WERI-Rb-1 (cell line): ENCODE measurements at regions not wholly inside any gene's neighbourhood (a gene's known extent, or its start where the extent isn't known, plus 50 kb on each side); places are given as distances from the start of the nearest gene placed in this dataset.

Experiments
- DNase-seq: peaks from one replicate; pipeline ENCODE4 v3.0.0-alpha.2; 2020
- H3K27ac ChIP-seq: fragments of 250-450 bp; sonication (Bioruptor Pico); 2 replicates; pipeline ENCODE4 v1.5.1; 2020; ENCODE audit warnings: mild to moderate bottlenecking, moderate library complexity
- H3K27me3 ChIP-seq: fragments of 250-450 bp; sonication (Bioruptor Pico); 2 replicates; pipeline ENCODE4 v1.5.1; 2021; ENCODE audit warnings: mild to moderate bottlenecking, low read depth, moderate library complexity; ENCODE audit not compliant: insufficient read depth, severe bottlenecking
- H3K36me3 ChIP-seq: fragments of 250-450 bp; sonication (Bioruptor Pico); 2 replicates; pipeline ENCODE4 v1.5.1; 2020; ENCODE audit warnings: mild to moderate bottlenecking, moderate library complexity
- H3K4me3 ChIP-seq: 2 replicates; pipeline ENCODE4 v1.5.1; 2011; ENCODE audit warnings: low read depth, mild to moderate bottlenecking, control low read depth, low read length
- H3K9me3 ChIP-seq: fragments of 250-450 bp; sonication (Bioruptor Pico); 2 replicates; pipeline ENCODE4 v1.5.1; 2021; ENCODE audit warnings: mild to moderate bottlenecking, moderate library complexity; ENCODE audit not compliant: severe bottlenecking
- TF ChIP-seq, protein P1 (sequence below): IDR thresholded peaks from 2 replicates; pipeline ENCODE4 v1.5.1; 2011; ENCODE audit warnings: low read depth, mild to moderate bottlenecking, control low read depth, inconsistent platforms, low read length

DNA sequence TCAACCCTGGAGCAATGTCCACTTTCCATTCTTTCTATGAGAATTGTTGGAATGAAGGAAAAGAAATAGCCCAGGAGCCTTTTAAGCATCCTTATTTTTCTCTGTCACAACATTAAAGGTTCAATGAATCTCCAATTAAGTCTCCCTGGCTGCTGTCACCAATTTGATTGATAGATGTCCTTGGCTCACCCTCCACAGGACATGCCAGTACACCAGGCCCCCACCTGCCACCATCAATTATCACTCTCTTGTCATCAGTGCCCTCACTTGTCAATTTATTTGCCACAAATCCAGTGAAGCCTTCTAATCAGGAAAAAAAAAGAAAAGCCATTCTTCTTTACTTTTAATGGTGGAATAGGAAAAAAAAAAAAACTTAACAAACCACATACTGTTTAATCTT, 453.6 kb downstream of the CENPC start:
- H3K27me3 ChIP-seq, result no peaks in the 10 kb centered on the region
- no peak overlapping the region for H3K27ac ChIP-seq
- TF ChIP-seq, protein P1, sequence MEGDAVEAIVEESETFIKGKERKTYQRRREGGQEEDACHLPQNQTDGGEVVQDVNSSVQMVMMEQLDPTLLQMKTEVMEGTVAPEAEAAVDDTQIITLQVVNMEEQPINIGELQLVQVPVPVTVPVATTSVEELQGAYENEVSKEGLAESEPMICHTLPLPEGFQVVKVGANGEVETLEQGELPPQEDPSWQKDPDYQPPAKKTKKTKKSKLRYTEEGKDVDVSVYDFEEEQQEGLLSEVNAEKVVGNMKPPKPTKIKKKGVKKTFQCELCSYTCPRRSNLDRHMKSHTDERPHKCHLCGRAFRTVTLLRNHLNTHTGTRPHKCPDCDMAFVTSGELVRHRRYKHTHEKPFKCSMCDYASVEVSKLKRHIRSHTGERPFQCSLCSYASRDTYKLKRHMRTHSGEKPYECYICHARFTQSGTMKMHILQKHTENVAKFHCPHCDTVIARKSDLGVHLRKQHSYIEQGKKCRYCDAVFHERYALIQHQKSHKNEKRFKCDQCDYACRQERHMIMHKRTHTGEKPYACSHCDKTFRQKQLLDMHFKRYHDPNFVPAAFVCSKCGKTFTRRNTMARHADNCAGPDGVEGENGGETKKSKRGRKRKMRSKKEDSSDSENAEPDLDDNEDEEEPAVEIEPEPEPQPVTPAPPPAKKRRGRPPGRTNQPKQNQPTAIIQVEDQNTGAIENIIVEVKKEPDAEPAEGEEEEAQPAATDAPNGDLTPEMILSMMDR, result no peak
- H3K4me3 ChIP-seq, result no peak overlapping the region
- peak; percentile 12 for DNase-seq
- H3K36me3 ChIP-seq, result no peaks in the 10 kb centered on the region
- no peaks in the 10 kb centered on the region for H3K9me3 ChIP-seq

DNA sequence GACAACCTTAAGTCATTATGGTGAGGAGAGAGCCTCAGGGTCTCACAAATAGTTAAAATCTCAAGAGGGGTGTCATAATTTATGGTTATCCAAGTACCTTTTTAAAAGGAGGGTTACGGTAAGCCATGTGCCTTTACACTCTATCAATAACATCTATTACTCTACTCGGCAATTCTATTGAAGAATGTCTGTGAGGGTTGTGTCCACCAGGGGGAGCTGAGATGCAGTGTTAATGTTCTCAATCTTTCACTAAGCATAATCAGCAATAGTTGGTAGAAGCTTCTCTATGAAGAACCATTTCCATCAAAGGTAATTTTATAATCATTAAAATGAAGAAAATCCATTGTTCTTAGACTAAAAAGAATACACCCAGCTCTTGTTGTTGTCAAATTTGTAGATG, 457.4 kb downstream of the CENPC start:
- Histone ChIP-seq H3K27me3 (no peaks in the 10 kb centered on the region), H3K36me3 (no peaks in the 10 kb centered on the region), H3K4me3 (no peak overlapping the region), H3K9me3 (no peaks in the 10 kb centered on the region), H3K27ac (no peak overlapping the region)
- TF ChIP-seq, protein P1, result peak; percentile 55
- DNase-seq, result peak; percentile 69

DNA sequence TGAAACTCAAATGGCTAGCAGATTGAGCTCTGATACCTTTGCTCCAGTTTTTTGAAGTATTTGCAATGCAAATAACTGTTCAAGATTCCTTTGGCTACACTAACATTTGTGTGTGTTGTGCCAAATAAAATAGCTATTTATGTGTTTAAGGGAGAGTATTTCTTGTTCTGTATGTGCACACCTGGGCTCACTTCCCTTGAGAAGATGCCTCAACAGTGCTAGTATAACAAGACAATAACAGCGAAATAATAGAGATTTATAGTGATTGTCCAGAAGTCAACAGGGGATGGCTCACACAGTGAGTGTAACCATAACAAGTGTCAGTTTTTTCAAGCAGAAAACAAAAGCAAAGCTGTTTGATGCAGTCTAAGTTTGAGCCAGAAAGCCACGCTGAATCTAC, 460.5 kb downstream of the CENPC start:
- no peaks in the 10 kb centered on the region for H3K36me3 ChIP-seq
- H3K4me3 ChIP-seq, result no peak overlapping the region
- TF ChIP-seq, protein P1, result no peak
- H3K27me3 ChIP-seq, result no peaks in the 10 kb centered on the region
- DNase-seq, result no peak
- no peaks in the 10 kb centered on the region for H3K9me3 ChIP-seq
- H3K27ac ChIP-seq, result no peak overlapping the region

DNA sequence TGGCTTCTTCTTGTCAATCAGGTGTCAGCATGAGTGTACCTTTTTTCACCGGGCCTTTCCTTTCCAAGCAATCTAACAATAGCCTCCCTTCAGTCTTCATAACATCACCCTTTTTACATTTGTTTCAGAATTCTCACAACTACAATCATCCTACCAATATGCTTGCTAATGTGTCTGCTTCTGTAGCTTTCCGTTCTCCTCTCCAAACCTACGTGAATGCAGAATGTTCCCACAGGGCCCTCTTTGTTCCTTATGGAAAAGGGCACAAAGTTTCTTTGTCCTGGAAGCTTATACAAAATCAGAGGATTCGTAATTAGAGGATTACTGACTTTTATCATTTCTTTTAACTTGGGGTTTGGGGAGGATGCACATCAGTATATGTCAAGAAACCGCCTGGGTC, 461.8 kb downstream of the CENPC start:
- Histone ChIP-seq H3K27me3 (no peaks in the 10 kb centered on the region), H3K9me3 (no peaks in the 10 kb centered on the region), H3K27ac (no peak overlapping the region), H3K36me3 (no peaks in the 10 kb centered on the region), H3K4me3 (no peak overlapping the region)
- TF ChIP-seq, protein P1, result no peak
- no peak for DNase-seq

DNA sequence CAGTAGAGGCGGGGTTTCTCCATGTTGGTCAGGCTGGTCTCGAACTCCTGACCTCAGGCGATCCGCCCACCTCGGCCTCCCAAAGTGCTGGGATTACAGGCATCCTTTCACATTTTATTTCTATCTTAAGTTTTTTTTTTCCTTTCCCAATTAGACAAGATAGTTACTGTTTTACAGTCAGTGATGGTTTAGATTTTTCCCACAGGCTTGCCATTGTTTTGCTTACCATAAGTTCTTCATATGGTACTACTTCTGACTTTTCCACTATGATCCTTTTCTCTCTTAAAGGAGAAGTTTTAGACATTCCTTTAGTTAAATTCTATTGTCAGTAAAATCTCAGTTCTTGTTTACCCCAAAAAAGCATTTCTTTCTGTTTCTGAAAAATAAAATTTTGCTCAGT, 462.6 kb downstream of the CENPC start:
- Histone ChIP-seq H3K4me3 (no peak overlapping the region), H3K27me3 (no peaks in the 10 kb centered on the region), H3K27ac (no peak overlapping the region), H3K36me3 (no peaks in the 10 kb centered on the region), H3K9me3 (no peaks in the 10 kb centered on the region)
- TF ChIP-seq, protein P1, result no peak
- no peak for DNase-seq

DNA sequence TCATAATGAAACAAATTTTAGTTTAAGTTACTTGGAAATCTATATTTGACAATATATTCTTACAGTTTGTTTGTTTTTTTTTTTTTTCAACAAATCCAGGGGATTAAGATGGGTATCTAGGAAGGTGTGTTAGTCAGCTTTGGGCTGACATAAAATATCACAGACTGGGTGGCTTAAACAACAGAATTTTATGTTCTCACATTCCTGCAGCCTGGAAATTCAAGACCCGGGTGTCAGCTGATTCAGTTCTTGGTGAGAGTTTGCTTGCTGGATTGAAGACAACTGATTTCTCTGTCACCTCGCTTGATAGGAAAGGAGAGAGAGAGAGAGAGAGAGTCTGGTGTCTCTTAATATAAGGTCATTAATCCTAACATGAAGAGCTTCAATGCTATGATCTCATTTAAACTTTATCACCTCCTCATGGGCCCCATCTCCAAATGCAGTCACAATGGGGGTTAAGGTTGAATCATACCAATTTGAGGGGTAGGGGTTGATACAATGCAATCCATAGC, 465.2 kb downstream of the CENPC start:
- Histone ChIP-seq H3K9me3 (no peaks in the 10 kb centered on the region), H3K27me3 (no peaks in the 10 kb centered on the region), H3K36me3 (no peaks in the 10 kb centered on the region), H3K27ac (no peak overlapping the region), H3K4me3 (no peak overlapping the region)
- DNase-seq, result no peak
- TF ChIP-seq, protein P1, result no peak
